Trophoblast cell (in vitro differentiated cells and primary cell): ENCODE measurements at regions not wholly inside any gene's neighbourhood (a gene's known extent, or its start where the extent isn't known, plus 50 kb on each side); places are given as distances from the start of the nearest gene placed in this dataset.
"Not testable (repeated sequence)": the region's sequence is repeated elsewhere in the genome, so short reads cannot be mapped to it uniquely, and the experiment has no call there.

Experiments used
- DNase-seq, 2 donors: peaks; one replicate each; pipeline ENCODE4 v3.0.0-alpha.2; 2016
- H2AFZ ChIP-seq: 2 replicates; pipeline ENCODE4 v1.6.1; 2013; ENCODE audit warnings: low read length, moderate library complexity, mild to moderate bottlenecking; ENCODE audit not compliant: insufficient read depth, poor library complexity
- H2AK5ac ChIP-seq: 2 replicates; pipeline ENCODE4 v1.6.1; 2013; ENCODE audit warnings: mild to moderate bottlenecking, low read length
- H2BK120ac ChIP-seq: 2 replicates; pipeline ENCODE4 v1.6.1; 2013; ENCODE audit warnings: low read length, mild to moderate bottlenecking, moderate library complexity; ENCODE audit not compliant: insufficient read depth, poor library complexity
- H2BK12ac ChIP-seq: 2 replicates; pipeline ENCODE4 v1.6.1; 2013; ENCODE audit warnings: mild to moderate bottlenecking, low read length, moderate library complexity
- H2BK5ac ChIP-seq: 2 replicates; pipeline ENCODE4 v1.6.1; 2013; ENCODE audit warnings: low read length, low read depth, moderate library complexity, mild to moderate bottlenecking; ENCODE audit not compliant: poor library complexity
- H3K14ac ChIP-seq: 2 replicates; pipeline ENCODE4 v1.6.1; 2013; ENCODE audit warnings: mild to moderate bottlenecking, low read length
- H3K18ac ChIP-seq: 2 replicates; pipeline ENCODE4 v1.6.1; 2013; ENCODE audit warnings: mild to moderate bottlenecking, low read length
- H3K23ac ChIP-seq: 2 replicates; pipeline ENCODE4 v1.6.1; 2013; ENCODE audit warnings: low read length
- H3K27ac ChIP-seq: 2 replicates; pipeline ENCODE4 v1.5.1; 2013; ENCODE audit warnings: low read depth, mild to moderate bottlenecking, inconsistent platforms, low read length, moderate library complexity
- H3K27me3 ChIP-seq: 2 replicates; pipeline ENCODE4 v1.6.1; 2013; ENCODE audit warnings: inconsistent platforms, mild to moderate bottlenecking, low read length, moderate library complexity; ENCODE audit not compliant: insufficient read depth
- H3K36me3 ChIP-seq, 2 experiments: 1 replicate in 1 of 2; 2 replicates in 1 of 2; pipeline ENCODE4 v1.6.1; 2013; ENCODE audit warnings: low read length in 2 of 2, mild to moderate bottlenecking in 2 of 2, moderate library complexity in 1 of 2; ENCODE audit not compliant: insufficient read depth in 2 of 2, control insufficient read depth in 1 of 2
- H3K4ac ChIP-seq: 2 replicates; pipeline ENCODE4 v1.6.1; 2013; ENCODE audit warnings: low read depth, mild to moderate bottlenecking, low read length, moderate library complexity
- H3K4me1 ChIP-seq, 2 experiments: 1 replicate in 1 of 2; 2 replicates in 1 of 2; pipeline ENCODE4 v1.6.1; 2013; ENCODE audit warnings: low read length in 2 of 2, mild to moderate bottlenecking in 2 of 2, moderate library complexity in 1 of 2; ENCODE audit not compliant: insufficient read depth in 2 of 2, control insufficient read depth in 1 of 2
- H3K4me2 ChIP-seq: 2 replicates; pipeline ENCODE4 v1.6.1; 2013; ENCODE audit warnings: inconsistent platforms, mild to moderate bottlenecking, low read length, moderate library complexity
- H3K4me3 ChIP-seq: 2 replicates; pipeline ENCODE4 v1.5.1; 2013; ENCODE audit warnings: mild to moderate bottlenecking, low read depth, low read length, inconsistent platforms
- H3K79me1 ChIP-seq: one replicate; pipeline ENCODE4 v1.6.1; 2013; ENCODE audit warnings: low read length
- H3K79me2 ChIP-seq: 2 replicates; pipeline ENCODE4 v1.6.1; 2013; ENCODE audit warnings: low read length, mild to moderate bottlenecking; ENCODE audit not compliant: control insufficient read depth, insufficient read depth, poor library complexity
- H3K9ac ChIP-seq: 2 replicates; pipeline ENCODE4 v1.6.1; 2013; ENCODE audit warnings: mild to moderate bottlenecking, low read length
- H3K9me3 ChIP-seq: 2 replicates; pipeline ENCODE4 v1.6.1; 2013; ENCODE audit warnings: low read depth, mild to moderate bottlenecking, control low read depth, inconsistent platforms, low read length; ENCODE audit not compliant: insufficient read depth
- H4K12ac ChIP-seq: 2 replicates; pipeline ENCODE4 v1.6.1; 2013; ENCODE audit warnings: low read depth, mild to moderate bottlenecking, low read length, moderate library complexity
- H4K8ac ChIP-seq: 2 replicates; pipeline ENCODE4 v1.6.1; 2013; ENCODE audit warnings: low read depth, mild to moderate bottlenecking, low read length, moderate library complexity
- H4K91ac ChIP-seq: one replicate; pipeline ENCODE4 v1.6.1; 2013; ENCODE audit warnings: low read depth, mild to moderate bottlenecking, low read length, moderate library complexity
- WGBS: extraction: QIAGEN DNeasy Blood & Tissue Kit; methylation state at CpG from one replicate; pipeline ENCODE4 v1.1.7; 2013; ENCODE audit warnings: missing lambda C conversion rate; ENCODE audit not compliant: insufficient read length, insufficient coverage; ENCODE audit errors: extremely low coverage; 5-methylcytosine and 5-hydroxymethylcytosine counted together

DNA sequence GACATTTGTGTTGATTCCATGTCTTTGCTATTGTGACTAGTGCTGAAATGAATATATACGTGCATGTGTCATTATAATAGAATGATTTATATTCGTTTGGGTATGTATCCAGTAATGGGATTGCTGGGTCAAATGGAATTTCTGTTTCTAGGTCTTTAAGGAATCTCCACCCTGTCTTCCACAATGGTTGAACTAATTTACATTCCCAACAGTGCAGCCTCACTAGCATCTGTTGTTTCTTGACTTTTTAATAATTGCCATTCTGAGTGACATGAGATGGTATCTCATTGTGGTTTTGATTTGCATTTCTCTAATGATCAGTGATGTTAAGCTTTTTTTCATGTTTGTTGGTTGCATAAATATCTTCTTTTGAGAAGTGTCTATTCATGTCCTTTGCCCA lies 291.2 kb downstream of the FAT4 start:
- not testable (repeated sequence) for H3K4ac ChIP-seq, H3K4me1 ChIP-seq, H3K14ac ChIP-seq, H4K12ac ChIP-seq, H3K18ac ChIP-seq, H4K8ac ChIP-seq, H2AK5ac ChIP-seq, H3K9ac ChIP-seq, H2AFZ ChIP-seq, H3K4me3 ChIP-seq, H3K27me3 ChIP-seq, H3K23ac ChIP-seq, H2BK5ac ChIP-seq, DNase-seq, H3K4me2 ChIP-seq, H3K9me3 ChIP-seq, H3K36me3 ChIP-seq, H3K79me1 ChIP-seq, H2BK120ac ChIP-seq, H2BK12ac ChIP-seq, H3K79me2 ChIP-seq, H3K27ac ChIP-seq, H4K91ac ChIP-seq
- WGBS = no CpG with 5 or more reads among the region's 2 CpGs

DNA sequence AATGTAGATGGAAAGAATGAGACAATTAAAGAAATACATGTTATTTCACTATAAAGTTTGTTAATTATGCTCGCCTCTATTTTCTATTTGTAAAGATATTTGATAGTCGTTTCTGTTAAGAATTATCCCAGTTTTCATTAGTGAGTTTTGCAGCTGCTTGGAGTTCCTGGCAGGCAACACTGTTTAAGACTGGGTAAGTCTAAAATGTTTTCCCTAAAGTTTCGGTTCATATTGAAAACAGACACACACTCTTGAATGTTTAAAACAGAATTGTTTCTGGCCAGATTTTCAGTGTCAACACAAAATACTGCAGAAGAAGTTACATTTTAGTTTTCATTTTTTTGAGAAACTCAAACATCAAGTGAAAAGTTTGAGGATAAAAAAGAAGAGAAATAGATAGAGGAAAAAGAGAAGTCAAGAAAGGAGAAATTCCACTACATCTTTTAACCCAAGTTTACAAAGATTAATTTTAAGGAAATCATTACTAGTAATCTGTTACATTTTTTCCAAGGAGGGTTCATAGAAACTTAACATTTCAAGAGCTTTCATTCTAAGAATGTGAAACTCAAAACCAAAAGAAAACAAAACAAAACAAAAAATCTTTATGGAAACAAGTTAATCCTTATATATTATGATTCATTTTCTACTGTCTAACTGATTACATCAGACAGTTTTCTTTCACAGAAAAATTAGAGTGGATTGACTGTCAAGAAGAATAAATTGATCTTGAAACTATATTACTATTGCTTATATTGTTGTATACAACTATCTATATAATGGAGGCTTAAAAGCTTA lies 305.5 kb downstream of the FAT4 start:
- no peak overlapping the region for H3K14ac ChIP-seq
- no peaks in the 10 kb centered on the region for H3K36me3 ChIP-seq
- no peak overlapping the region for H2BK5ac ChIP-seq
- no CpG with 5 or more reads among the region's 3 CpGs for WGBS
- no peak overlapping the region for H2AK5ac ChIP-seq
- no peak overlapping the region for H4K8ac ChIP-seq
- no peak overlapping the region for H3K18ac ChIP-seq
- H3K23ac ChIP-seq = no peak overlapping the region
- no peak overlapping the region for H3K27ac ChIP-seq
- no peak overlapping the region for H2BK120ac ChIP-seq
- no peaks in the 10 kb centered on the region for H3K79me1 ChIP-seq
- H3K9me3 ChIP-seq = no peaks in the 10 kb centered on the region
- DNase-seq = no peak
- H3K4ac ChIP-seq = no peak overlapping the region
- no peak overlapping the region for H3K4me2 ChIP-seq
- no peaks in the 10 kb centered on the region for H3K79me2 ChIP-seq
- H4K91ac ChIP-seq = no peak overlapping the region
- H3K9ac ChIP-seq = no peak overlapping the region
- H3K27me3 ChIP-seq = no peaks in the 10 kb centered on the region
- H2BK12ac ChIP-seq = no peak overlapping the region
- H4K12ac ChIP-seq = no peak overlapping the region
- no peak overlapping the region for H3K4me3 ChIP-seq
- no peak overlapping the region for H2AFZ ChIP-seq
- no peaks in the 10 kb centered on the region for H3K4me1 ChIP-seq

DNA sequence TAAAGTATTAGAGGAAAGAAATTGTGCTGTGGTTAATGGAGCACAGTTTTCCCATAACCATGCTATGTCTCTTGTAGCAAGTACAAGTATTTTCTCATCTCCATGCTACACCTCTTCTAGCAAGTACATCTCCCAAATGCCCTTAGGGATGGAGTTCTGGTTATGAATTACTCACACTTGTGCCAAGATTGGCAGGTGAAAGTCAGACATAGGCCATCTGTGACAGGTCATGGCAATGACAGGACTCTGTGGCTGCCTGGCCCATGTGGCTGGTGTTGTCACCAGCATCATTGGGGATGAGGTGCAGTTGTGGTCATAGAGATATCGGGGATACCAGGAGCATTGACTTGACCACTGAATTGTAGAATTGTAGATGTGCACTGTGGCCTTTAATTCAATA lies 310.2 kb downstream of the FAT4 start:
- Histone ChIP-seq H3K23ac (peak overlapping the region; percentile 74), H3K18ac (no peak overlapping the region), H2BK5ac (no peak overlapping the region), H2AFZ (no peak overlapping the region), H3K79me1 (no peaks in the 10 kb centered on the region), H2AK5ac (no peak overlapping the region), H2BK120ac (no peak overlapping the region), H3K9ac (no peak overlapping the region), H3K79me2 (no peaks in the 10 kb centered on the region), H3K4ac (no peak overlapping the region), H3K9me3 (no peaks in the 10 kb centered on the region), H4K12ac (no peak overlapping the region), H3K4me1 (no peaks in the 10 kb centered on the region), H3K27ac (no peak overlapping the region), H3K14ac (no peak overlapping the region), H3K4me3 (no peak overlapping the region), H4K91ac (no peak overlapping the region), H3K27me3 (no peaks in the 10 kb centered on the region), H3K36me3 (no peaks in the 10 kb centered on the region), H4K8ac (no peak overlapping the region), H3K4me2 (no peak overlapping the region), H2BK12ac (no peak overlapping the region)
- no CpG with 5 or more reads among the region's 1 CpG for WGBS
- no peak for DNase-seq

DNA sequence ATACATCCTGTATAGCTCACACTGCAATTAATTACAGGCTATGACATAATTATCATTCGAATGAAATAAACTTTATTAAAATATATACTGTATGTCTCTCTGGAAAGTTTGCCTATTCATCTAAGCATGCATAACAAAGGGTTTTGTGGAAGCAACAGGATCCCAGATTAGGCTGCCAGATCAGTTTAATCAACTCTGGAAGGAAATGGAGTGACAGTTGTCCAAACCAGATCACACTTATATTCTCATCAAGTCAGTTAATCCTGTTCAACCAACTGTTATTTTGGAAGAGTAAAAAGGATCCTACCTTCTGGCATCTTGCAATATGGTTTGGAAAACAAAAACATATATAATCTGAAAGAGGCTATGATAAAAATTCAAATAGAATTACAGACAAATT lies 312.2 kb downstream of the FAT4 start:
- no peak overlapping the region for H2BK12ac ChIP-seq
- no peak overlapping the region for H2BK5ac ChIP-seq
- no peak overlapping the region for H3K4ac ChIP-seq
- H3K79me2 ChIP-seq = no peaks in the 10 kb centered on the region
- no peak overlapping the region for H3K23ac ChIP-seq
- H3K4me2 ChIP-seq = no peak overlapping the region
- no peak overlapping the region for H2AFZ ChIP-seq
- H4K12ac ChIP-seq = no peak overlapping the region
- WGBS = no CpG with 5 or more reads among the region's 1 CpG
- no peak overlapping the region for H2BK120ac ChIP-seq
- H3K27me3 ChIP-seq = no peaks in the 10 kb centered on the region
- H3K27ac ChIP-seq = no peak overlapping the region
- no peak for DNase-seq
- H3K9ac ChIP-seq = no peak overlapping the region
- no peak overlapping the region for H3K4me3 ChIP-seq
- no peak overlapping the region for H4K91ac ChIP-seq
- no peak overlapping the region for H3K14ac ChIP-seq
- no peaks in the 10 kb centered on the region for H3K4me1 ChIP-seq
- H4K8ac ChIP-seq = no peak overlapping the region
- no peaks in the 10 kb centered on the region for H3K36me3 ChIP-seq
- no peaks in the 10 kb centered on the region for H3K9me3 ChIP-seq
- no peak overlapping the region for H3K18ac ChIP-seq
- no peaks in the 10 kb centered on the region for H3K79me1 ChIP-seq
- H2AK5ac ChIP-seq = no peak overlapping the region
